Endothelial cell of umbilical vein (primary cell): ENCODE measurements at regions not wholly inside any gene's neighbourhood (a gene's known extent, or its start where the extent isn't known, plus 50 kb on each side); places are given as distances from the start of the nearest gene placed in this dataset.

Experiments used
- BruUV-seq: library from RNA; stranded (reverse); fragments of 400-500 nt; replicated peaks from 2 replicates; lab custom pipeline; 2021; lab: Mats Ljungman, UMichigan
- CTCF ChIA-PET: fragments of 300-600, 350-600 bp; sonication (Branson Sonifier 250); formaldehyde crosslinking; loops from one replicate; lab custom pipeline; 2021; ENCODE audit warnings: antibody characterized with exemption, inconsistent platforms; lab: Charles Lee
- POLR2A ChIA-PET: fragments of 300-600, 350-600 bp; sonication (Branson Sonifier 250); formaldehyde crosslinking; loops from one replicate; lab custom pipeline; 2021; ENCODE audit warnings: antibody characterized with exemption, inconsistent platforms; lab: Charles Lee
- DNase-seq: peaks from one replicate; pipeline ENCODE4 v3.0.0-alpha.2; 2011; ENCODE audit warnings: low read depth, low spot score
- FAIRE-seq: peaks from 2 replicates; lab custom pipeline; 2011; peaks lifted over from hg19 to GRCh38; lab: Jason Lieb, UNC
- H2AFZ ChIP-seq: 2 replicates; pipeline ENCODE4 v1.6.0; 2012; ENCODE audit warnings: low read depth, low read length, control low read depth, inconsistent platforms
- H3K27ac ChIP-seq: 2 replicates; pipeline ENCODE4 v1.5.1; 2011; ENCODE audit warnings: low read depth, mild to moderate bottlenecking, control low read depth, low read length, moderate library complexity; ENCODE audit not compliant: insufficient read depth
- H3K27me3 ChIP-seq, 2 experiments: 2 replicates each; pipeline versions ENCODE4 v1.6.0 to v1.6.1; 2011; ENCODE audit warnings: low read length in 2 of 2, mixed read lengths in 1 of 2; ENCODE audit not compliant: control insufficient read depth in 2 of 2, insufficient read depth in 2 of 2
- H3K36me3 ChIP-seq, 2 experiments: 2 replicates in 1 of 2; 3 replicates in 1 of 2; pipeline ENCODE4 v1.5.1; 2011; ENCODE audit warnings: low read length in 2 of 2, mild to moderate bottlenecking in 1 of 2, moderate library complexity in 1 of 2; ENCODE audit not compliant: control insufficient read depth in 2 of 2, insufficient read depth in 2 of 2; ENCODE audit errors: extremely low read depth in 1 of 2
- H3K4me1 ChIP-seq: 3 replicates; pipeline ENCODE4 v1.5.1; 2011; ENCODE audit warnings: mild to moderate bottlenecking, low read length; ENCODE audit not compliant: control insufficient read depth, insufficient read depth; ENCODE audit errors: extremely low read depth
- H3K4me2 ChIP-seq: 2 replicates; pipeline ENCODE4 v1.6.1; 2011; ENCODE audit warnings: low read length, control low read depth, mixed read lengths; ENCODE audit not compliant: insufficient read depth
- H3K4me3 ChIP-seq, 3 experiments: fragments of 200-600 bp in 1 of 3; sonication (generic), shearing (Covaris generic) in 1 of 3; replicated peaks in 1 of 3; 2 replicates each; pipeline ENCODE4 v1.5.1; 2011 to 2016; ENCODE audit warnings: control low read depth in 3 of 3, low read length in 3 of 3, mild to moderate bottlenecking in 2 of 3, inconsistent platforms in 1 of 3, low read depth in 1 of 3, moderate library complexity in 1 of 3; ENCODE audit not compliant: insufficient read depth in 1 of 3
- H3K79me2 ChIP-seq: 2 replicates; pipeline ENCODE4 v1.6.0; 2012; ENCODE audit warnings: low read length, inconsistent platforms; ENCODE audit not compliant: control insufficient read depth, insufficient read depth
- H3K9ac ChIP-seq: replicated peaks from 2 replicates; pipeline ENCODE3; 2011; ENCODE audit warnings: low read length, control low read depth; ENCODE audit not compliant: insufficient read depth; ENCODE audit errors: extremely low read depth
- H3K9me1 ChIP-seq: replicated peaks from 3 replicates; pipeline ENCODE4 v1.6.0; 2011; ENCODE audit warnings: mild to moderate bottlenecking, low read length; ENCODE audit not compliant: control insufficient read depth, insufficient read depth; ENCODE audit errors: extremely low read depth
- H3K9me3 ChIP-seq: replicated peaks from 2 replicates; pipeline ENCODE4 v1.5.1; 2012; ENCODE audit warnings: low read length, inconsistent platforms; ENCODE audit not compliant: control insufficient read depth, insufficient read depth
- H4K20me1 ChIP-seq: replicated peaks from 2 replicates; pipeline ENCODE3; 2011; ENCODE audit warnings: mild to moderate bottlenecking, low read length; ENCODE audit not compliant: control insufficient read depth, insufficient read depth; ENCODE audit errors: extremely low read depth
- CTCF ChIP-seq, 2 donors: IDR thresholded peaks; 1 replicate in 1 of 2; 2 replicates in 1 of 2; pipeline ENCODE4 v1.5.1; 2011; ENCODE audit warnings: low read length in 2 of 2, mild to moderate bottlenecking in 2 of 2, moderate library complexity in 2 of 2, control low read depth in 1 of 2, inconsistent platforms in 1 of 2, low read depth in 1 of 2; ENCODE audit not compliant: insufficient read depth in 1 of 2; ENCODE audit errors: extremely low read depth in 1 of 2
- EZH2 ChIP-seq: IDR thresholded peaks from 2 replicates; pipeline ENCODE4 v1.6.1; 2012; ENCODE audit warnings: borderline replicate concordance, low read depth, mild to moderate bottlenecking, moderate library complexity, low read length, inconsistent platforms; ENCODE audit not compliant: severe bottlenecking
- FOS ChIP-seq: IDR thresholded peaks from 2 replicates; pipeline ENCODE4 v1.6.1; 2011; ENCODE audit warnings: mild to moderate bottlenecking, low read length, moderate library complexity, borderline replicate concordance; ENCODE audit not compliant: insufficient read depth
- GATA2 ChIP-seq: IDR thresholded peaks from 2 replicates; pipeline ENCODE4 v1.7.0; 2011; ENCODE audit warnings: low read depth, mild to moderate bottlenecking, moderate library complexity, mixed read lengths, low read length; ENCODE audit not compliant: insufficient read length, insufficient read depth
- JUN ChIP-seq: IDR thresholded peaks from 2 replicates; pipeline ENCODE4 v1.6.1; 2011; ENCODE audit warnings: borderline replicate concordance, low read depth; ENCODE audit not compliant: insufficient read length, insufficient read depth
- MAX ChIP-seq: IDR thresholded peaks from 2 replicates; pipeline ENCODE4 v1.6.1; 2011; ENCODE audit not compliant: insufficient read depth, insufficient read length
- MYC ChIP-seq: IDR thresholded peaks from one replicate; pipeline ENCODE4 v1.6.1; 2011; ENCODE audit warnings: mild to moderate bottlenecking, low read depth, low read length
- POLR2A ChIP-seq: IDR thresholded peaks from 2 replicates; pipeline ENCODE4 v1.6.1; 2012; ENCODE audit warnings: low read depth, mild to moderate bottlenecking, control low read depth, low read length
- POLR2AphosphoS5 ChIP-seq: IDR thresholded peaks from 2 replicates; pipeline ENCODE4 v1.6.1; 2012; ENCODE audit warnings: low read depth, mild to moderate bottlenecking, control low read depth, low read length, moderate library complexity; ENCODE audit not compliant: insufficient read depth
- dilution Hi-C: fragments of 300-500 bp; cut with MboI; formaldehyde crosslinking; loops from one replicate; pipeline ENCODE4 v1.15.0; 2019; ENCODE audit warnings: low sequenced_read_pairs; ENCODE audit not compliant: extremely low pct_ligation_motif_present
- intact Hi-C: fragments of 100-400 bp; cut with micrococcal nuclease; formaldehyde crosslinking; loops from one replicate; pipeline ENCODE4 v1.10.0; 2022

GRCh38 chr10:109287858-109288257 lies 635.5 kb downstream of the XPNPEP1 start:
- DNase-seq (no peak), FAIRE-seq (no peak)
- Histone ChIP-seq H2AFZ (no peak overlapping the region), H3K27ac (no peak overlapping the region), H3K79me2 (no peaks in the 10 kb centered on the region), H3K9ac (no peak overlapping the region), H3K36me3 (no peaks in the 10 kb centered on the region), H3K9me3 (peaks cover 2% of the 10 kb centered on the region), H4K20me1 (no peaks in the 10 kb centered on the region), H3K4me1 (no peaks in the 10 kb centered on the region), H3K4me3 (no peak overlapping the region), H3K9me1 (no peaks in the 10 kb centered on the region), H3K4me2 (no peak overlapping the region), H3K27me3 (no peaks in the 10 kb centered on the region)
- no TSS peak for BruUV-seq
- TF ChIP-seq POLR2AphosphoS5: no peak
- dilution Hi-C loops: no loop called here
- POLR2A ChIA-PET: no interaction called here
- intact Hi-C loops: no loop called here
- CTCF ChIA-PET: no interaction called here

GRCh38 chr10:109282510-109282909 lies 640.8 kb downstream of the XPNPEP1 start:
- Histone ChIP-seq H3K9me3 (no peaks in the 10 kb centered on the region), H3K36me3 (no peaks in the 10 kb centered on the region), H3K4me1 (no peaks in the 10 kb centered on the region), H4K20me1 (no peaks in the 10 kb centered on the region), H3K4me2 (no peak overlapping the region), H3K9ac (no peak overlapping the region), H3K79me2 (no peaks in the 10 kb centered on the region), H3K4me3 (no peak overlapping the region), H2AFZ (no peak overlapping the region), H3K27me3 (no peaks in the 10 kb centered on the region), H3K27ac (no peak overlapping the region), H3K9me1 (no peaks in the 10 kb centered on the region)
- DNase-seq (no peak), FAIRE-seq (no peak)
- TF ChIP-seq POLR2AphosphoS5 (no peak), JUN (no peak), MYC (no peak), GATA2 (no peak), MAX (no peak), FOS (no peak), EZH2 (no peak), POLR2A (no peak), CTCF (IDR thresholded peaks at IDR 0.05; ENCODE audit: extremely low read depth in 1 of 2, insufficient read depth in 1 of 2, low read depth in 1 of 2, low read length in 2 of 2) (no peak)
- ChIA-PET CTCF (no interaction called here), POLR2A (no interaction called here)
- dilution Hi-C loops: no loop called here
- intact Hi-C loops: no loop called here
- BruUV-seq: no TSS peak
